ENCODE measurements at regions not wholly inside any gene's neighbourhood (a gene's known extent, or its start where the extent isn't known, plus 50 kb on each side); places are given as distances from the start of the nearest gene placed in this dataset.

DNA sequence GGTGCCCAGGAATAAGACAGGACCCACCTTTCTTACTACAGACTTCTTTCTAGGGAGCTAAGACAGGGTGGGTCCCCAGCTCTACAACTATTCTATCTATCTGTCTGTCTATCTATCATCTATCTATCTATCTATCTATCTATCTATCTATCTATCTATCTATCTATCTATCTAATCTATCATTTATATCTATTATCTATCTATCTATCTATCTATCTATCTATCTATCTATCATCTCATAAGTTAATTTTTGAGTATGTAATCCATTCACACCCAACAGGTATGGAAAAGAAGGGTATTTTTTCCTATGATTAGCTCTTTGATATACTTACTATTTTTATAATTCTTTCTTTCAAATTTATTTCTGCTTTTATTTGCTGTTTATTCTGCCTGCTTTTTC is 55.9 kb downstream of the BAMBI start:
- Histone ChIP-seq H3K4me1 (ENCODE audit: low read depth, poor library complexity, severe bottlenecking) (no peaks in the 10 kb centered on the region), H3K4me3 (IDR thresholded peaks at IDR 0.05; ENCODE audit: insufficient read depth, low read depth, low read length) (no peak overlapping the region), H3K27ac (no peak overlapping the region), H3K79me2 (ENCODE audit: insufficient read depth, low read depth) (no peaks in the 10 kb centered on the region), H2AFZ (ENCODE audit: low read depth) (no peak overlapping the region), H4K20me1 (ENCODE audit: insufficient read depth) (no peaks in the 10 kb centered on the region), H3K9ac (no peak overlapping the region), H3K36me3 (ENCODE audit: insufficient read depth) (no peaks in the 10 kb centered on the region), H3K27me3 (ENCODE audit: insufficient read depth, low read depth) (no peaks in the 10 kb centered on the region), H3K4me2 (no peak overlapping the region)
- TF ChIP-seq, protein P1, sequence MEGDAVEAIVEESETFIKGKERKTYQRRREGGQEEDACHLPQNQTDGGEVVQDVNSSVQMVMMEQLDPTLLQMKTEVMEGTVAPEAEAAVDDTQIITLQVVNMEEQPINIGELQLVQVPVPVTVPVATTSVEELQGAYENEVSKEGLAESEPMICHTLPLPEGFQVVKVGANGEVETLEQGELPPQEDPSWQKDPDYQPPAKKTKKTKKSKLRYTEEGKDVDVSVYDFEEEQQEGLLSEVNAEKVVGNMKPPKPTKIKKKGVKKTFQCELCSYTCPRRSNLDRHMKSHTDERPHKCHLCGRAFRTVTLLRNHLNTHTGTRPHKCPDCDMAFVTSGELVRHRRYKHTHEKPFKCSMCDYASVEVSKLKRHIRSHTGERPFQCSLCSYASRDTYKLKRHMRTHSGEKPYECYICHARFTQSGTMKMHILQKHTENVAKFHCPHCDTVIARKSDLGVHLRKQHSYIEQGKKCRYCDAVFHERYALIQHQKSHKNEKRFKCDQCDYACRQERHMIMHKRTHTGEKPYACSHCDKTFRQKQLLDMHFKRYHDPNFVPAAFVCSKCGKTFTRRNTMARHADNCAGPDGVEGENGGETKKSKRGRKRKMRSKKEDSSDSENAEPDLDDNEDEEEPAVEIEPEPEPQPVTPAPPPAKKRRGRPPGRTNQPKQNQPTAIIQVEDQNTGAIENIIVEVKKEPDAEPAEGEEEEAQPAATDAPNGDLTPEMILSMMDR (conservative IDR thresholded peaks at IDR 0.05; ENCODE audit: low read depth, low read length) = no peak

DNA sequence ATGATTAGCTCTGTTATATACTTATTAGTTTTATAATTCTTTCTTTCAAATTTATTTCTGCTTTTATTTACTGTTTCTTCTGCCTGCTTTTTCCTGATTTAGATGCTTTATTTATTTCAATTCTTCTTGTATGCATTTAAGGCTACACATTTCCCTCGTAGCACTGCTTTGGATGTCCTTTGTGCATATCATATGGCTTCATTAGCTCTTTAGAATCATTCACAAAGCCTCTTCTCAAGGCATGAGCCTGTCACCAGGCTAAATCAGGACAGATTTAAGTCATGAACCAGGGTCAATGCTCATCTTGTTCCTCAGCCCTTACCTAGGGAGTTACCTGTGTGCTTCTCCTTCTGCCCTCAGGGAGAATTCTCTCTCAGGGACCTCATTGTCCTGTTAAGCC is 56.3 kb downstream of the BAMBI start:
- Histone ChIP-seq H3K4me3 (IDR thresholded peaks at IDR 0.05; ENCODE audit: insufficient read depth, low read depth, low read length) (no peak overlapping the region), H2AFZ (ENCODE audit: low read depth) (no peak overlapping the region), H3K27ac (no peak overlapping the region), H3K27me3 (ENCODE audit: insufficient read depth, low read depth) (no peaks in the 10 kb centered on the region), H3K4me2 (no peak overlapping the region), H3K79me2 (ENCODE audit: insufficient read depth, low read depth) (no peaks in the 10 kb centered on the region), H3K9ac (no peak overlapping the region), H3K4me1 (ENCODE audit: low read depth, poor library complexity, severe bottlenecking) (no peaks in the 10 kb centered on the region), H4K20me1 (ENCODE audit: insufficient read depth) (no peaks in the 10 kb centered on the region), H3K36me3 (ENCODE audit: insufficient read depth) (no peaks in the 10 kb centered on the region)
- TF ChIP-seq, protein P1 (conservative IDR thresholded peaks at IDR 0.05; ENCODE audit: low read depth, low read length) = no peak

DNA sequence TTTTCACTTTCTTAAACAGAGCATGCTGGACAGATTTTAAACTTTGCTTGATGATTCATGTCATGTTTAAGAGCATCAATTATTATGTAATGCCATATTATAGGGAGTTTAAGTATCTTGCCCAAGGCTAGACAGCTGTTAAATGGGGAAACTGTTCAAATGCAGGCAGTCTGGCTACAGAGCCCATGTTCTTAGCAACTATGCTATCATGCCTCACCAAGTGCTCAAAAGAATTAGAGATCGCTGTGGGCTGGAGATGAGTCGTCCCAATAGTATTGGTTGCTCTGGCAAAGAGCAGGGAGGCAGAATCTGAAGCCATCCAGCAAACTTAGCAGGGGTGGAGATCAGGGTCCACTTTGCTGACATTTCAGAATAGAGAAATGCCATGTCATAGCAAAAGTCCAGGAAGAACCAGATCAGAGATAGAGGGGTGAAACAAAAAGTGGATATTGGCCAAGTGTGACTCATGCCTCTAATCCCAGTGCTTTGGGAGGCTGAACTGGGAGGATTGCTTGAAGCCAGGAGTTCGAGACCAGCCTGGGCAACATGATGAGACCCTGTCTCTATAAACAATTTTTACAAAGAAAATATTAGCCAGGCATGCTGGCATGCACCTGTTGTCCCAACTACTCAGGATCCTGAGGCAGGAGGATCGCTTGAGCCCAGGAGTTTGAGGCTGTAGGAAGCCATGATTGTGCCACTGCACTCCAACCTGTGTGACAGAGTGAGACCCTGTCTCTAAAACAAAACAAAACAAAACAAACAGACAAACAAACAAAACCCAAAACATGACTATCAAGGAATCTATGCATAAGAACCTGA is 57.8 kb downstream of the BAMBI start:
- Histone ChIP-seq H3K9ac (no peak overlapping the region), H3K79me2 (ENCODE audit: insufficient read depth, low read depth) (no peaks in the 10 kb centered on the region), H3K4me1 (ENCODE audit: low read depth, poor library complexity, severe bottlenecking) (no peaks in the 10 kb centered on the region), H3K27me3 (ENCODE audit: insufficient read depth, low read depth) (no peaks in the 10 kb centered on the region), H3K4me3 (IDR thresholded peaks at IDR 0.05; ENCODE audit: insufficient read depth, low read depth, low read length) (no peak overlapping the region), H3K27ac (no peak overlapping the region), H3K4me2 (no peak overlapping the region), H2AFZ (ENCODE audit: low read depth) (no peak overlapping the region), H4K20me1 (ENCODE audit: insufficient read depth) (no peaks in the 10 kb centered on the region), H3K36me3 (ENCODE audit: insufficient read depth) (no peaks in the 10 kb centered on the region)
- TF ChIP-seq, protein P1 (conservative IDR thresholded peaks at IDR 0.05; ENCODE audit: low read depth, low read length) = no peak

DNA sequence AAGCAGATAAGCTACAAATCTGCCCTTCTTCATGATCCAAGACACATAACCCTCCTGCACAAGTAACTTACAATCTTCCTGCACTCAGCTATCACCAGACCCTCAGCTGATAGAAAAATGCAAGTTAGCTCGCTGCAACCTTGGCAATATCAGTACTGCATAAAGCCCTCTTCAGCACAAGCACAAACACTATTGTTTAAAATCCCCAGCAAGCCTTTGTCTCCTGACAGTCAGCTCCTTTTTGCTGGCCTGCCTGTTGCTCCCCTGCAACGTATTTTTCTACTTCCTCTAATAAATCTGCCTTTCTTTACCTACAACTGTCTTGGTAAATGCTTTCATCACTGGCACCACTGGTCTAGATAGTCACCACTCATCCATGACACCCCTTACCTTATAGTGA is 59.8 kb downstream of the BAMBI start:
- Histone ChIP-seq H3K27me3 (ENCODE audit: insufficient read depth, low read depth) (no peaks in the 10 kb centered on the region), H4K20me1 (ENCODE audit: insufficient read depth) (no peaks in the 10 kb centered on the region), H2AFZ (ENCODE audit: low read depth) (no peak overlapping the region), H3K4me1 (ENCODE audit: low read depth, poor library complexity, severe bottlenecking) (no peaks in the 10 kb centered on the region), H3K79me2 (ENCODE audit: insufficient read depth, low read depth) (no peaks in the 10 kb centered on the region), H3K9ac (no peak overlapping the region), H3K4me3 (IDR thresholded peaks at IDR 0.05; ENCODE audit: insufficient read depth, low read depth, low read length) (no peak overlapping the region), H3K27ac (no peak overlapping the region), H3K4me2 (no peak overlapping the region), H3K36me3 (ENCODE audit: insufficient read depth) (no peaks in the 10 kb centered on the region)
- TF ChIP-seq, protein P1 (conservative IDR thresholded peaks at IDR 0.05; ENCODE audit: low read depth, low read length) = no peak

Data from KMS-11 (cell line).